Natural killer cell (primary cell): ENCODE measurements at regions not wholly inside any gene's neighbourhood (a gene's known extent, or its start where the extent isn't known, plus 50 kb on each side); places are given as distances from the start of the nearest gene placed in this dataset.

ENCODE experiments used
- ATAC-seq, 3 donors: fragments of 150-1000 bp in 2 of 3; fragments of 200-7000 bp in 1 of 3; cut with Tn5 transposase; 1 replicate in 1 of 3; 2 replicates in 2 of 3; pipeline ENCODE4 v1.10.0; 2021; ENCODE audit warnings: mild to moderate bottlenecking in 2 of 3, moderate library complexity in 2 of 3
- DNase-seq, 2 donors: peaks; one replicate each; pipeline versions ENCODE4 v3.0.0 to v3.0.0-alpha.2; 2013 to 2021; ENCODE audit warnings: mixed read lengths in 1 of 2
- H3K27ac ChIP-seq: one replicate; pipeline ENCODE4 v1.5.1; 2013; ENCODE audit warnings: mild to moderate bottlenecking, low read length
- H3K27me3 ChIP-seq: one replicate; pipeline ENCODE4 v1.6.1; 2013; ENCODE audit warnings: low read length; ENCODE audit not compliant: control insufficient read depth, insufficient read depth
- H3K36me3 ChIP-seq: one replicate; pipeline ENCODE4 v1.6.1; 2013; ENCODE audit warnings: low read length; ENCODE audit not compliant: control insufficient read depth, insufficient read depth
- H3K4me1 ChIP-seq: one replicate; pipeline ENCODE4 v1.6.1; 2013; ENCODE audit warnings: low read length; ENCODE audit not compliant: control insufficient read depth, insufficient read depth
- H3K4me3 ChIP-seq: one replicate; pipeline ENCODE4 v1.5.1; 2013; ENCODE audit warnings: low read length
- H3K9me3 ChIP-seq: one replicate; pipeline ENCODE4 v1.6.1; 2013; ENCODE audit warnings: low read length; ENCODE audit not compliant: control insufficient read depth, insufficient read depth
- H3K27ac Mint-ChIP-seq, 2 donors: one replicate each; pipeline ENCODE4 v1.8.0; 2022; ENCODE audit warnings: mild to moderate bottlenecking in 2 of 2, mixed read lengths in 2 of 2, moderate library complexity in 1 of 2
- H3K27me3 Mint-ChIP-seq, 2 donors: one replicate each; pipeline ENCODE4 v1.8.0; 2022; ENCODE audit warnings: low read depth in 2 of 2, mixed read lengths in 2 of 2
- H3K36me3 Mint-ChIP-seq: one replicate; pipeline ENCODE4 v1.8.0; 2022; ENCODE audit warnings: mixed read lengths
- H3K4me1 Mint-ChIP-seq, 2 donors: one replicate each; pipeline ENCODE4 v1.8.0; 2022; ENCODE audit warnings: mixed read lengths in 2 of 2
- H3K4me3 Mint-ChIP-seq: one replicate; pipeline ENCODE4 v1.8.0; 2022; ENCODE audit warnings: mild to moderate bottlenecking, moderate library complexity, mixed read lengths
- H3K9me3 Mint-ChIP-seq, 2 donors: one replicate each; pipeline ENCODE4 v1.8.0; 2022; ENCODE audit warnings: mixed read lengths in 2 of 2
- WGBS: methylation state at CpG from one replicate; pipeline ENCODE4 v1.1.7; 2013; ENCODE audit warnings: missing lambda C conversion rate; ENCODE audit not compliant: insufficient coverage; 5-methylcytosine and 5-hydroxymethylcytosine counted together
- intact Hi-C: fragments of 100-400 bp; cut with micrococcal nuclease; formaldehyde crosslinking; loops from one replicate; pipeline ENCODE4 v1.14.2; 2022
- TF ChIP-seq, protein P1 (sequence below): fragments of 200-600 bp; IDR thresholded peaks from one replicate; pipeline ENCODE4 v1.8.0; 2022; ENCODE audit warnings: antibody characterized with exemption

DNA sequence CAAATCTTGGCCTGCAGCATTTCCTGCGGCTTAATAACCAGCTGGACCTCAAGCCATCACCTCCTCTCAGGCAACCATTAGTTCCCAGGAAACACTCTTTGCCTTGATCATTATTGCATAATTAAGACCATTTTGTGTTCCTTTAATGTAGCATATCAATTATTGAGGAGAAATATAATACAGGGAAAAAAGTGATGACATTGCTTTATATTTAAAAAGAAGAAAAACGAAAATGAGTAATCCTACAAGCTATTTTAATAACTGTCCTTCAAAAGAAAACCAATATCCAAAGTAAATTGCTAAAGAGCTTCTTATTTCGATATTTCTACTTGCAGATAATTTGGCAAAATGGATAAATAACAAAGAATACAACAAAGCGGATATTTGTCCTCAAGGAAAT is 1084.7 kb downstream of the EFNB2 start:
- H3K9me3 Mint-ChIP-seq, result peaks cover 2 to 3% of the 10 kb centered on the region in 2 donors
- no peaks in the 10 kb centered on the region for H3K9me3 ChIP-seq
- H3K27ac ChIP-seq, result no peak overlapping the region
- no peaks in the 10 kb centered on the region for H3K27me3 Mint-ChIP-seq
- WGBS, result 94% methylated on average over 2 of the region's 4 CpGs
- H3K27ac Mint-ChIP-seq, result no peak overlapping the region
- H3K4me3 ChIP-seq, result no peak overlapping the region
- TF ChIP-seq, protein P1, sequence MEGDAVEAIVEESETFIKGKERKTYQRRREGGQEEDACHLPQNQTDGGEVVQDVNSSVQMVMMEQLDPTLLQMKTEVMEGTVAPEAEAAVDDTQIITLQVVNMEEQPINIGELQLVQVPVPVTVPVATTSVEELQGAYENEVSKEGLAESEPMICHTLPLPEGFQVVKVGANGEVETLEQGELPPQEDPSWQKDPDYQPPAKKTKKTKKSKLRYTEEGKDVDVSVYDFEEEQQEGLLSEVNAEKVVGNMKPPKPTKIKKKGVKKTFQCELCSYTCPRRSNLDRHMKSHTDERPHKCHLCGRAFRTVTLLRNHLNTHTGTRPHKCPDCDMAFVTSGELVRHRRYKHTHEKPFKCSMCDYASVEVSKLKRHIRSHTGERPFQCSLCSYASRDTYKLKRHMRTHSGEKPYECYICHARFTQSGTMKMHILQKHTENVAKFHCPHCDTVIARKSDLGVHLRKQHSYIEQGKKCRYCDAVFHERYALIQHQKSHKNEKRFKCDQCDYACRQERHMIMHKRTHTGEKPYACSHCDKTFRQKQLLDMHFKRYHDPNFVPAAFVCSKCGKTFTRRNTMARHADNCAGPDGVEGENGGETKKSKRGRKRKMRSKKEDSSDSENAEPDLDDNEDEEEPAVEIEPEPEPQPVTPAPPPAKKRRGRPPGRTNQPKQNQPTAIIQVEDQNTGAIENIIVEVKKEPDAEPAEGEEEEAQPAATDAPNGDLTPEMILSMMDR, result no peak
- no peaks in the 10 kb centered on the region for H3K27me3 ChIP-seq
- H3K4me1 ChIP-seq, result no peaks in the 10 kb centered on the region
- ATAC-seq (no peak), DNase-seq (no peak)
- intact Hi-C loops, result no loop called here
- no peaks in the 10 kb centered on the region for H3K36me3 Mint-ChIP-seq
- H3K4me3 Mint-ChIP-seq, result no peak overlapping the region
- H3K36me3 ChIP-seq, result no peaks in the 10 kb centered on the region
- peaks cover 4% of the 10 kb centered on the region in 2 donors for H3K4me1 Mint-ChIP-seq

DNA sequence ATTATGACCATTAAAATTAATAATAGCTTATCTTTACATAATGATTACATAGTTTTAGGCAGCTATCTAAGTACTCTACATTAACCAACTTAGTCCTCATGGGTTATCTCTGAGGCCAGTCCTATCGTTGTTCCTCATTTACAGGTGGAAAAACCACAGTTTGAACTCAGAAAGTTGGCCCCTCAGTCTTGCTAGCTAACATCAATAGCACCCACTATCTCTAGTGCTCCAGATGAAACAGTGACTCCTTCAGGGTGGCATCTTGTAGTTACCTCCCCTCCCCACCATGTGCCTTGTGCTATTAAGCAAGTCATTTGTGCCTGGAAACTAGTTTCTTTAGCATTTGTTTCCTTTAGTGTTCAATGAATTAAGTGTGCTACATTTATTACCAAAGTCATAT is 1086.7 kb downstream of the EFNB2 start:
- no peaks in the 10 kb centered on the region for H3K4me1 ChIP-seq
- ATAC-seq (no peak), DNase-seq (no peak)
- H3K27me3 ChIP-seq, result no peaks in the 10 kb centered on the region
- H3K9me3 ChIP-seq, result no peaks in the 10 kb centered on the region
- Mint-ChIP-seq H3K27me3 (no peaks in the 10 kb centered on the region), H3K27ac (no peak overlapping the region), H3K9me3 (peaks cover 0 to 2% of the 10 kb centered on the region in 2 donors), H3K36me3 (no peaks in the 10 kb centered on the region), H3K4me1 (peaks cover 8% of the 10 kb centered on the region in 2 donors), H3K4me3 (no peak overlapping the region)
- TF ChIP-seq, protein P1, result no peak
- H3K27ac ChIP-seq, result no peak overlapping the region
- WGBS, result 19% methylated on average over 1 of the region's 1 CpG
- no peak overlapping the region for H3K4me3 ChIP-seq
- no peaks in the 10 kb centered on the region for H3K36me3 ChIP-seq
- intact Hi-C loops, result no loop called here

DNA sequence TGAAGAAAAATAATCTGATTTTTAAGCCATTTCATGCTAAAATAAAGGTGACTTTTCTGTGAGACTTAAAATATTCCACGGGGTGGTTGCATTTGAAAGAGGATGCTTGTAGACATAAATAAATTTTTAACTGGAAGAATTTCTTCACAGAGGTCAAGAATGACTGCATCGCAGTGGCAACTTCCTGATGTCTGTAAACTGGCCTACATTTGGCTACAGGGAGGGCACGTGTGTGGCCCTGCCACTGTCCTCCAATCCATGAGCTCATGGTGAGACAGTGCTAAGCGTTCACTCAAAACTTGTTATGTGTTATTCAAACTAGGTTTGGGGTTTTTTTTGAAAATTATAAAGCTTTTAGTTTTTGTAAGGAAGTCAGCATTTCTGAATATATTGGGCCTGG is 1089.3 kb downstream of the EFNB2 start:
- no peaks in the 10 kb centered on the region for H3K27me3 ChIP-seq
- H3K4me1 ChIP-seq, result no peaks in the 10 kb centered on the region
- Mint-ChIP-seq H3K9me3 (no peaks in the 10 kb centered on the region), H3K36me3 (no peaks in the 10 kb centered on the region), H3K27ac (peak overlapping the region; percentile 6 to 53), H3K27me3 (no peaks in the 10 kb centered on the region), H3K4me1 (peaks cover 8% of the 10 kb centered on the region in 2 donors), H3K4me3 (peak overlapping the region; percentile 63)
- no peak overlapping the region for H3K4me3 ChIP-seq
- no peaks in the 10 kb centered on the region for H3K36me3 ChIP-seq
- ATAC-seq, result peak in 1 of 3 donors; percentile 65
- no peak overlapping the region for H3K27ac ChIP-seq
- TF ChIP-seq, protein P1, result no peak
- H3K9me3 ChIP-seq, result no peaks in the 10 kb centered on the region
- no peak for DNase-seq
- 41% methylated on average over 4 of the region's 4 CpGs for WGBS
- intact Hi-C loops, result no loop called here

DNA sequence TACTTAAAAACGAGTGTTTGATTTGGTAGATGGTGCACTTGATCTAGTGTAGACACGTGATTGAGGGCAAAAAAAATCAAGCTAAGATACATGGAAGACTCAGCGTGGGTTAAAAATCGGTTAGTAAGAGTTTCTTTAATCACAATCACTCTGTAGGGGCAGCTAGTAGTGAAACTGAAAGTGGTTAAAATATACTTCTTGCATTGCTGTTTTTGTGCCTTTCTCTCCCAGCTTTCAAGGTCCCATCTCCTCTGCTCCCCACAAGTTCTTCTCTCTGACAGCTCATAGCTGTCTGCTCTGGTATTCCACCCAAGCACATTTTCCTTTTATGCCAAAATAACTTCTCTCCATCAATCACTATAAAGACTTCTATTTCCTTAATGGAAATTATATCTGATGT is 1089.7 kb downstream of the EFNB2 start:
- TF ChIP-seq, protein P1, result no peak
- no peak overlapping the region for H3K4me3 ChIP-seq
- no peaks in the 10 kb centered on the region for H3K9me3 ChIP-seq
- Mint-ChIP-seq H3K4me1 (peaks cover 8% of the 10 kb centered on the region in 2 donors), H3K27me3 (no peaks in the 10 kb centered on the region), H3K9me3 (no peaks in the 10 kb centered on the region), H3K27ac (peak overlapping the region; percentile 6 to 53), H3K36me3 (no peaks in the 10 kb centered on the region), H3K4me3 (peak overlapping the region; percentile 63)
- WGBS, result 50% methylated on average over 2 of the region's 4 CpGs
- no peaks in the 10 kb centered on the region for H3K27me3 ChIP-seq
- H3K36me3 ChIP-seq, result no peaks in the 10 kb centered on the region
- H3K4me1 ChIP-seq, result no peaks in the 10 kb centered on the region
- no peak overlapping the region for H3K27ac ChIP-seq
- no peak for DNase-seq
- intact Hi-C loops, result no loop called here
- ATAC-seq, result peak in 1 of 3 donors; percentile 53
